Activated T-helper 1 cell treated with anti-CD3 and anti-CD28 coated beads, Interleukin-12 subunit alpha, Interleukin-12 subunit beta, Interleukin-2, Interleukin-4 antibody, amounts not matched to agents 30 ng/mL and 10 ng/mL and 1 ng/mL, durations not matched to agents 14 hours and 24 hours and 36 hours (primary cell): ENCODE measurements at regions not wholly inside any gene's neighbourhood (a gene's known extent, or its start where the extent isn't known, plus 50 kb on each side); places are given as distances from the start of the nearest gene placed in this dataset.
"Not testable (repeated sequence)": the region's sequence is repeated elsewhere in the genome, so short reads cannot be mapped to it uniquely, and the experiment has no call there.

Source experiments
- DNase-seq: peaks from one replicate; pipeline ENCODE4 v3.0.0; 2021; ENCODE audit warnings: low spot score
- H3K27ac Mint-ChIP-seq: one replicate; pipeline ENCODE4 v1.8.0; 2021; ENCODE audit warnings: mild to moderate bottlenecking, mixed read lengths
- H3K27me3 Mint-ChIP-seq: one replicate; pipeline ENCODE4 v1.8.0; 2022; ENCODE audit warnings: mild to moderate bottlenecking, moderate library complexity, mixed read lengths; ENCODE audit not compliant: insufficient read depth
- H3K36me3 Mint-ChIP-seq: one replicate; pipeline ENCODE4 v1.8.0; 2021; ENCODE audit warnings: low read depth, mixed read lengths
- H3K4me1 Mint-ChIP-seq: one replicate; pipeline ENCODE4 v1.8.0; 2021; ENCODE audit warnings: low read depth, mixed read lengths
- H3K4me3 Mint-ChIP-seq: one replicate; pipeline ENCODE4 v1.8.0; 2021; ENCODE audit warnings: mild to moderate bottlenecking, moderate library complexity, mixed read lengths
- H3K9me3 Mint-ChIP-seq: one replicate; pipeline ENCODE4 v1.8.0; 2021; ENCODE audit warnings: mixed read lengths
- intact Hi-C: fragments of 100-400 bp; cut with micrococcal nuclease; formaldehyde crosslinking; loops from one replicate; pipeline ENCODE4 v1.15.1; 2024

GRCh38 chr21:18522181-18522972, 118.8 kb upstream of the TMPRSS15 start:
- Mint-ChIP-seq H3K27me3 (no peaks in the 10 kb centered on the region), H3K27ac (no peak overlapping the region), H3K36me3 (no peaks in the 10 kb centered on the region), H3K4me1 (no peaks in the 10 kb centered on the region), H3K4me3 (no peak overlapping the region), H3K9me3 (no peaks in the 10 kb centered on the region)
- DNase-seq = no peak
- intact Hi-C loops = no loop called here

DNA sequence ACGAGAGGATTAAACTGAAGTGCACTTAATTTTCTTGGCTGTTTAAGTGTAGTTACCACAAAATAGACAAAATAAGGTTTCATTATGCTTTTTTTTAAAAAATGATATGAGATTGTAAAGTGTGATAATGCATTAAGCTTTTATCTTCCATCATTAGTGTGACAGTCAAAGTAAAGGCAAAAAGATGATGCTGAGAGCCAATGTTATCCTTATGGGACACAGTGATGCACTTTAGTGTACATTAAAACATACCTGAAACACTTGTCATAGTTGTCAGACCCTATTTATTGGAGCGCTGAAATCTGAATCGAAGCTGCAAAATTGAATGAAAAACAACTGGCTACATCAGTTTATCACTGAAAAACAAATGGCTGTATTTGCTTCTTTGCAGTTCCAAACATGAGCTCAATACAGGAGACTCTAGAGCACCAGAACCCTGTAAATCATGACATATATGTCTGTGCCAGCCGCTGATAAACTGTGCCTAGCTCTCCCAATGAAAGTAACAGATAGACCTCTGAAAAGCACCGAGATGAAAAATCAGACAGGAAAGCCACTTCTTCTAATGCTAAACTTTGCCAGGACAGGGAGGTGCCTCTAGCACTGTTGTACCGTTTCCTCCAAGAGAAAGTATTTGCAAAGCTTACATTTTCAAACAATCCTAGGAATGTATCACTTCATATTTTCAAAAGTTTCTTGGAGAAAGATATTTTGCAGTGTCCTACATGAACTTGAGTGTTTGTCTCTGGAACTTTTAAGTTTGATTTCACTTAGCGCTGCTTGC, 120.7 kb upstream of the TMPRSS15 start:
- no peak overlapping the region for H3K4me3 Mint-ChIP-seq
- H3K9me3 Mint-ChIP-seq = no peaks in the 10 kb centered on the region
- no peak for DNase-seq
- no peaks in the 10 kb centered on the region for H3K4me1 Mint-ChIP-seq
- H3K27me3 Mint-ChIP-seq = no peaks in the 10 kb centered on the region
- H3K36me3 Mint-ChIP-seq = no peaks in the 10 kb centered on the region
- H3K27ac Mint-ChIP-seq = no peak overlapping the region
- intact Hi-C loops = no loop called here

DNA sequence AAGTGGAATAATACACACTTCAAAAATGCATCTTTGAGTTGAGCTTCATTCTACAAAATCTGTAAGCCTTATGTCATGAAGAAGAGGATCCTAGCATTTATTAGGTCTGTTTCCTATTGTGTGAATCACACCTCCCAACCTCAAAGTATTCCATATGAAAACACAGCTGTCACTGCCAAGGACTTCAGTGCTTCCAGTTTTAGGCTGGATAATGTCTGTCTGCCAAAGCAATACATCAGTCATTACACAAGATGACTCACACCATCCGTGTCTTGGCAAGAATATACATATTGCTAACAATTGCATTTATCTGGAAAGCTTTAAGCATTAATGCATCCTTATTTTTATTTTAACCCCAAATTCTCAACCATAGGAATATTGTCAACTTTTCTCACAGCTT, 125.7 kb upstream of the TMPRSS15 start:
- Mint-ChIP-seq H3K9me3 (no peaks in the 10 kb centered on the region), H3K4me1 (no peaks in the 10 kb centered on the region), H3K27ac (no peak overlapping the region), H3K27me3 (no peaks in the 10 kb centered on the region), H3K4me3 (no peak overlapping the region), H3K36me3 (no peaks in the 10 kb centered on the region)
- DNase-seq = no peak
- intact Hi-C loops = no loop called here

- no peaks in the 10 kb centered on the region for H3K36me3 Mint-ChIP-seq
- no peak for DNase-seq
- H3K4me1 Mint-ChIP-seq = no peaks in the 10 kb centered on the region
- H3K27ac Mint-ChIP-seq = no peak overlapping the region
- no peak overlapping the region for H3K4me3 Mint-ChIP-seq
- H3K27me3 Mint-ChIP-seq = no peaks in the 10 kb centered on the region
- peaks cover 3% of the 10 kb centered on the region for H3K9me3 Mint-ChIP-seq
- intact Hi-C loops = no loop called here
Measured at GRCh38 chr21:18542081-18542480, 138.5 kb upstream of the TMPRSS15 start.

- H3K27me3 Mint-ChIP-seq = no peaks in the 10 kb centered on the region
- H3K27ac Mint-ChIP-seq = no peak overlapping the region
- no peak for DNase-seq
- peaks cover 3% of the 10 kb centered on the region for H3K9me3 Mint-ChIP-seq
- H3K4me3 Mint-ChIP-seq = no peak overlapping the region
- H3K36me3 Mint-ChIP-seq = no peaks in the 10 kb centered on the region
- no peaks in the 10 kb centered on the region for H3K4me1 Mint-ChIP-seq
- intact Hi-C loops = no loop called here
Measured at GRCh38 chr21:18545908-18546307, 142.3 kb upstream of the TMPRSS15 start.

DNA sequence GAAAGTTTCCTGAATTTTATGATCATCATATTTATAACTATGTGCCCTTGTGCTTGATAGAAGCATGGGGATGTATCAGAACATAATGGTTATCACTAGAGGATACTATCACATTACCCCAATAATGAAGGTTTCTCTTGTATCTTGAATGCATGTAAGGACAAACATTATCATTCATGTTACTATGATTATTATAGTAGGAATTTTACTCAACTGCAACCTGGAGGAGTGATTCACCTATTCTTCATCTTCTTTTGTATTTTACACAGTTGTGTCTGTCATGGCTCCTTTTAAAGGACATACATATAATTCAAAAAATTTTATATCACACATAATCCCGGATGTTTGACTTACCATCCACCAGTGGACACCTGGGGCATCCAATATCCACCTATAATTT, 143.8 kb upstream of the TMPRSS15 start:
- Mint-ChIP-seq H3K27ac (no peak overlapping the region), H3K9me3 (peaks cover 6% of the 10 kb centered on the region), H3K27me3 (no peaks in the 10 kb centered on the region), H3K4me1 (no peaks in the 10 kb centered on the region), H3K4me3 (no peak overlapping the region), H3K36me3 (no peaks in the 10 kb centered on the region)
- no peak for DNase-seq
- intact Hi-C loops = no loop called here

GRCh38 chr21:18548249-18548648, 144.7 kb upstream of the TMPRSS15 start:
- Mint-ChIP-seq H3K36me3 (no peaks in the 10 kb centered on the region), H3K4me1 (no peaks in the 10 kb centered on the region), H3K9me3 (peaks cover 6% of the 10 kb centered on the region), H3K27me3 (no peaks in the 10 kb centered on the region), H3K27ac (no peak overlapping the region), H3K4me3 (no peak overlapping the region)
- no peak for DNase-seq
- intact Hi-C loops = no loop called here

- Mint-ChIP-seq H3K4me1 (no peaks in the 10 kb centered on the region), H3K9me3 (peaks cover 3% of the 10 kb centered on the region)
- intact Hi-C loops = no loop called here
Measured at GRCh38 chr21:18549214-18549905, 145.8 kb upstream of the TMPRSS15 start.

DNA sequence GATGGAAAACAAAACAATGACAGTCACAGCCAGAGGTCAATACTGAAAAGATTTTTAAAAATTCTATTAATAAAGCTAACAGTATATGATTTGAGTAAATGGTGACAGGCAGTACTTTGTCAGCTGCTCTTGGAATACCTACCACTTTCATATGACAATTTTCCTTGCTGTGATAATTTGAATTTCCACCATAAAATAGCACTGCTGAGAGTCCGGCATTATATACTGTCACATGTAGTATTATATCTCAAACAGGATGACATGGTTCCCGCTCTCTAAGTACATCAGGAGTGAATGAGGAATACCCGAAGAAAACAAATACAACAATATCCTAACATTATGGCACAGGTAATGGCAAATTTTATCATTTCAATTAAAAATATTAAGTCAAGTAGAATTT, 146.8 kb upstream of the TMPRSS15 start:
- H3K4me3 Mint-ChIP-seq = no peak overlapping the region
- no peaks in the 10 kb centered on the region for H3K27me3 Mint-ChIP-seq
- DNase-seq = no peak
- no peaks in the 10 kb centered on the region for H3K36me3 Mint-ChIP-seq
- H3K9me3 Mint-ChIP-seq = peaks cover 3% of the 10 kb centered on the region
- no peaks in the 10 kb centered on the region for H3K4me1 Mint-ChIP-seq
- H3K27ac Mint-ChIP-seq = no peak overlapping the region
- intact Hi-C loops = no loop called here

More at GRCh38 chr21:18549214-18549905, 145.8 kb upstream of the TMPRSS15 start:
- DNase-seq = no peak
- no peaks in the 10 kb centered on the region for H3K36me3 Mint-ChIP-seq
- no peak overlapping the region for H3K4me3 Mint-ChIP-seq
- H3K27me3 Mint-ChIP-seq = no peaks in the 10 kb centered on the region
- no peak overlapping the region for H3K27ac Mint-ChIP-seq

DNA sequence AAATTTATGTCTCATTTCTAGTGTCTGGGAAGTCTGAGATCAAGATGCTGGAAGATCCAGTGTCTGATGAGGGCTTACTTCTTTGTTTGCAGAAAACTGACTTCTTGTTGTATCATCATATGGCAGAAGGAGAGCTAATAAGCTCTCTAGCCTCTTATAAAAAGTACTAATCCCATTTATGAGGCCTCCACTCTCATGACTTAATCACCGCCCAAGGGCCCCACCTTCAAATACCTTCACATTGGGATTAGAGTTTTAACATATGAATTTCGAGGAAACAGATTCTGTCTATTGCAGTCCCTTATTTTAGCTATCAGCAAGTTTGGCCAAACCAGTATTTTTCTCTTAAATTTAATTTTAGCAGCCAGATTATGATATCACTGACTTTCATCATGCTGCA, 150.2 kb upstream of the TMPRSS15 start:
- no peaks in the 10 kb centered on the region for H3K27me3 Mint-ChIP-seq
- no peaks in the 10 kb centered on the region for H3K4me1 Mint-ChIP-seq
- intact Hi-C loops = no loop called here
- peaks cover 14% of the 10 kb centered on the region for H3K9me3 Mint-ChIP-seq
- H3K4me3 Mint-ChIP-seq = no peak overlapping the region
- no peak overlapping the region for H3K27ac Mint-ChIP-seq
- H3K36me3 Mint-ChIP-seq = no peaks in the 10 kb centered on the region
- no peak for DNase-seq

- H3K4me3 Mint-ChIP-seq, H3K4me1 Mint-ChIP-seq, H3K36me3 Mint-ChIP-seq, DNase-seq, H3K27ac Mint-ChIP-seq, intact Hi-C loops, H3K27me3 Mint-ChIP-seq, H3K9me3 Mint-ChIP-seq: not testable (repeated sequence)
Measured at GRCh38 chr21:18567770-18568169, 164.2 kb upstream of the TMPRSS15 start.

DNA sequence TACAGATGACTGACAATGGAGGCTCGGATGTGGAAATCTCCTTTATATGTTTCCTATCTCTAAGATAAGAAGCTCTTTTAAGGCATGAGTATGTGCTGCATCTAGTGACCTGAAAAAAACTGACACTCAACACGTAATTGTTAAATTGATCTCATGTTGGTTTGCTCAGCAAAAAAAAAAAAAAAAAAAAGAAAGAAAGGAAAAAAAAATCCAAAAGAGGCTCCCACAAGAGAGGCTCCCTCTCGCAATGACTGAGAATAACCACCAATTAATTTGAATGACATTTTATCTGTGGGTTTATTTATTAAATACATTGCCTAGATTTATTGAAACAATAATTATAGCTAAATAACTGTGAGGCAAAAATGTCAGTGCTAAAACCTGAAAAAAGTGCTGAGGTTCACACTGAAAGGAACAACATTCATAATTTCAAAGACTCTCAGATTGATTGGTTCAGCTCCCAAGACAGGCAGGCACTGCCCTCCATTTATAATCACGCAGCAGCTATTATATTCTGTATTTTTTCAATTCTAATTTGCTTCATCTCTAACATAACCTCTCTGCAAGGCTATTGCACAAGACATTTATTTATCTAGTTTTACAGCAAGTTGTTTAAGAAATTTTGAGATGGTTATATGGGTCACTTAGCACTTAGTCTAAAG, 184.5 kb upstream of the TMPRSS15 start:
- intact Hi-C loops = no loop called here
- H3K27me3 Mint-ChIP-seq = no peaks in the 10 kb centered on the region

DNA sequence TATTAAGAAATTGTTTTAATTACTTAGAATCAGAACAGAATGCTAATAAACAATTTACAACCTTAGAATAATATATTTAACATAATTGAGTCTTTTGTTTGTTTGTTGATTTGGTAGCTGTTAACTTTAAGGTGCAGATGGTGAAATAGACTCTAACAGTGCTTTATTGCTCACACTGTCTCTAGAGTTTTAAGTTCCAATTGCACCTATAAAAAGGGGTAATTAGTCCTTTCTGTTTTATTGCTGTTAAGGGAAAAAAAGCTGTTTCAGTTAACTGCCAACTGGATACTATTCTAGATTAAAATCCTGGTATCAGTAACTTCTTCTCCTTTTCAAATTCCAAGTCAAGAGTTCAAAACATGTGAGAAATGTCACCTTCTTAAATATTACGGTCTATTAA, 197.6 kb upstream of the TMPRSS15 start:
- Mint-ChIP-seq H3K4me1 (no peaks in the 10 kb centered on the region), H3K9me3 (peaks cover 4% of the 10 kb centered on the region), H3K27ac (no peak overlapping the region), H3K36me3 (no peaks in the 10 kb centered on the region), H3K27me3 (no peaks in the 10 kb centered on the region), H3K4me3 (no peak overlapping the region)
- intact Hi-C loops = no loop called here
- no peak for DNase-seq

More for the DNA sequence above, 184.5 kb upstream of the TMPRSS15 start:
- no peaks in the 10 kb centered on the region for H3K4me1 Mint-ChIP-seq
- H3K9me3 Mint-ChIP-seq = peaks cover 18% of the 10 kb centered on the region
- H3K4me3 Mint-ChIP-seq = no peak overlapping the region
- no peak for DNase-seq
- no peaks in the 10 kb centered on the region for H3K36me3 Mint-ChIP-seq
- no peak overlapping the region for H3K27ac Mint-ChIP-seq
